Neural cell (in vitro differentiated cells): ENCODE measurements at regions not wholly inside any gene's neighbourhood (a gene's known extent, or its start where the extent isn't known, plus 50 kb on each side); places are given as distances from the start of the nearest gene placed in this dataset.

Source experiments
- small RNA-seq, 3 experiments: library from RNA; depleted of rRNA; stranded (forward); fragments of <200 nt; gene quantifications; one replicate each; pipeline ENCODE3, GENCODE V24; 2012

Small RNAs in the stretch of these regions (small RNA-seq; reads per million reads assigned to genes)
- gene MIR4770 = 0 reads per million in 3 experiments
